ENCODE measurements at regions not wholly inside any gene's neighbourhood (a gene's known extent, or its start where the extent isn't known, plus 50 kb on each side); places are given as distances from the start of the nearest gene placed in this dataset.

- H3K79me2 ChIP-seq (ENCODE audit: insufficient read depth, low read length), result no peaks in the 10 kb centered on the region
- H3K9me3 ChIP-seq (ENCODE audit: insufficient read depth, low read length), result no peaks in the 10 kb centered on the region
- no peak overlapping the region for H3K4me2 ChIP-seq (ENCODE audit: low read depth, low read length, poor library complexity, severe bottlenecking)
- TF ChIP-seq CTCF (IDR thresholded peaks at IDR 0.05; ENCODE audit: insufficient read depth, low read length, poor library complexity, severe bottlenecking), result no peak
- TF ChIP-seq EZH2phosphoT487 (conservative IDR thresholded peaks at IDR 0.05; ENCODE audit: low read length), result no peak
- no peaks in the 10 kb centered on the region for H4K20me1 ChIP-seq (ENCODE audit: low read depth, low read length)
- H3K9ac ChIP-seq (ENCODE audit: low read length), result no peak overlapping the region
- no peak overlapping the region for H3K27ac ChIP-seq (ENCODE audit: low read depth, low read length)
- no peaks in the 10 kb centered on the region for H3K9me2 ChIP-seq (replicated peaks; ENCODE audit: insufficient read depth, low read length)
- H3K36me3 ChIP-seq (ENCODE audit: low read length), result no peaks in the 10 kb centered on the region
- H3K27me3 ChIP-seq (ENCODE audit: low read length), result no peaks in the 10 kb centered on the region
- no peak overlapping the region for H2AFZ ChIP-seq (ENCODE audit: low read depth, low read length, severe bottlenecking)
- H3K4me3 ChIP-seq (ENCODE audit: insufficient read depth, low read length, poor library complexity, severe bottlenecking), result no peak overlapping the region
- H3F3A ChIP-seq (ENCODE audit: insufficient read depth), result no peaks in the 10 kb centered on the region
These were observed 350.3 kb downstream of the GADD45G start for GRCh38 chr9:89955144-89955543.

GRCh38 chr9:89955626-89956025, 350.8 kb downstream of the GADD45G start:
- no peak overlapping the region for H3K4me3 ChIP-seq (ENCODE audit: insufficient read depth, low read length, poor library complexity, severe bottlenecking)
- H3K9ac ChIP-seq (ENCODE audit: low read length), result no peak overlapping the region
- H3K27me3 ChIP-seq (ENCODE audit: low read length), result no peaks in the 10 kb centered on the region
- no peaks in the 10 kb centered on the region for H3K36me3 ChIP-seq (ENCODE audit: low read length)
- H4K20me1 ChIP-seq (ENCODE audit: low read depth, low read length), result no peaks in the 10 kb centered on the region
- H3K79me2 ChIP-seq (ENCODE audit: insufficient read depth, low read length), result no peaks in the 10 kb centered on the region
- no peak overlapping the region for H2AFZ ChIP-seq (ENCODE audit: low read depth, low read length, severe bottlenecking)
- TF ChIP-seq CTCF (IDR thresholded peaks at IDR 0.05; ENCODE audit: insufficient read depth, low read length, poor library complexity, severe bottlenecking) (no peak), EZH2phosphoT487 (conservative IDR thresholded peaks at IDR 0.05; ENCODE audit: low read length) (no peak)
- H3F3A ChIP-seq (ENCODE audit: insufficient read depth), result no peaks in the 10 kb centered on the region
- H3K4me2 ChIP-seq (ENCODE audit: low read depth, low read length, poor library complexity, severe bottlenecking), result no peak overlapping the region
- H3K9me2 ChIP-seq (replicated peaks; ENCODE audit: insufficient read depth, low read length), result no peaks in the 10 kb centered on the region
- H3K27ac ChIP-seq (ENCODE audit: low read depth, low read length), result no peak overlapping the region
- no peaks in the 10 kb centered on the region for H3K9me3 ChIP-seq (ENCODE audit: insufficient read depth, low read length)

GRCh38 chr9:89956331-89956730, 351.5 kb downstream of the GADD45G start:
- Histone ChIP-seq H3K9ac (ENCODE audit: low read length) (no peak overlapping the region), H3K27ac (ENCODE audit: low read depth, low read length) (no peak overlapping the region), H3F3A (ENCODE audit: insufficient read depth) (no peaks in the 10 kb centered on the region), H3K4me2 (ENCODE audit: low read depth, low read length, poor library complexity, severe bottlenecking) (no peak overlapping the region), H3K9me3 (ENCODE audit: insufficient read depth, low read length) (no peaks in the 10 kb centered on the region), H3K4me3 (ENCODE audit: insufficient read depth, low read length, poor library complexity, severe bottlenecking) (no peak overlapping the region), H3K36me3 (ENCODE audit: low read length) (no peaks in the 10 kb centered on the region), H4K20me1 (ENCODE audit: low read depth, low read length) (no peaks in the 10 kb centered on the region), H3K27me3 (ENCODE audit: low read length) (no peaks in the 10 kb centered on the region), H3K9me2 (replicated peaks; ENCODE audit: insufficient read depth, low read length) (no peaks in the 10 kb centered on the region), H3K79me2 (ENCODE audit: insufficient read depth, low read length) (no peaks in the 10 kb centered on the region), H2AFZ (ENCODE audit: low read depth, low read length, severe bottlenecking) (no peak overlapping the region)
- TF ChIP-seq EZH2phosphoT487 (conservative IDR thresholded peaks at IDR 0.05; ENCODE audit: low read length) (no peak), CTCF (IDR thresholded peaks at IDR 0.05; ENCODE audit: insufficient read depth, low read length, poor library complexity, severe bottlenecking) (no peak)

Measured in SU-DHL-6 (cell line).